ENCODE measurements at regions not wholly inside any gene's neighbourhood (a gene's known extent, or its start where the extent isn't known, plus 50 kb on each side); places are given as distances from the start of the nearest gene placed in this dataset.

- H3K4me1 Mint-ChIP-seq: peaks cover 19% of the 10 kb centered on the region
- H3K27ac Mint-ChIP-seq (ENCODE audit: low read depth): no peak overlapping the region
- H3K4me3 Mint-ChIP-seq: no peak overlapping the region
- DNase-seq (ENCODE audit: low spot score in 2 of 2) (no peak), ATAC-seq (replicated peaks; ENCODE audit: extremely low read depth, poor library complexity, severe bottlenecking) (no peak)
- no peaks in the 10 kb centered on the region for H3K27me3 Mint-ChIP-seq
- no peaks in the 10 kb centered on the region for H3K9me3 Mint-ChIP-seq
- peaks cover 8% of the 10 kb centered on the region for H3K36me3 Mint-ChIP-seq (ENCODE audit: insufficient read depth)
These were observed 61.2 kb upstream of the ANTXRL start for GRCh38 chr10:46225597-46225996.

- H3K27me3 Mint-ChIP-seq: no peaks in the 10 kb centered on the region
- H3K27ac Mint-ChIP-seq (ENCODE audit: low read depth): no peak overlapping the region
- DNase-seq (ENCODE audit: low spot score in 2 of 2) (no peak), ATAC-seq (replicated peaks; ENCODE audit: extremely low read depth, poor library complexity, severe bottlenecking) (no peak)
- no peak overlapping the region for H3K4me3 Mint-ChIP-seq
- H3K4me1 Mint-ChIP-seq: peaks cover 14% of the 10 kb centered on the region
- H3K9me3 Mint-ChIP-seq: no peaks in the 10 kb centered on the region
- H3K36me3 Mint-ChIP-seq (ENCODE audit: insufficient read depth): peaks cover 7% of the 10 kb centered on the region
These were observed 60.6 kb upstream of the ANTXRL start for GRCh38 chr10:46226232-46226631.

DNA sequence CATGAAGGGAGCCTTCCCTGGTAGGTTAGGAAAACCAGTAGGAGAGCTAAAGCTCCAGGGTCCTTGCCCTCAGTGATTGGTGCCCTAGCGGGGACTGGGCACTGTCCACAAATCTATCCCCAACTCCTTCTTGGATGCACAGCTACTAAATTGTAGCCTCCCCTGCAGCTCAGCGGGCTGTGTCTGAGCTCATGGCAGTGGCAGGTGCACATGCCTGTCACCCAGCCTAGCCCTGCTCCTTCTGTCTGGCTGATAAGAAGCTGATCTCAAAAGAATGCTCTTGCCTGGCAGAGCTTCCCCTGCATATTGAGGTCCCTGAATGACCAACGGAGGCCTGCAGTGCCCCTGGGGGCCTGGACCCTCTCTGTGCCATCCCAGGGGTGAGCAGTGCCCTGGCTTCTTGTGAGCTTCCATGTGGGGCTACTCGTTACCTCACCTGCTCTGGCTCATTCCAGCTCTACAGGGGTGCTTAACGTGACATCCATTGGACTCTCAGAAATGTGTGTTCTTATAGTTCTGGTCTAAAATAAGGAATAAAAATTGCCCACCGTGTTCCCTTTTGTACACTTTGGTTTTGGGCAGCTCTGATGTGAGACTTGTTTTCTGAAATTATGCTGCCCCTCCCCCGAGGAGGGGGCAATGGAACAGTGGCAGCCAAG lies 59.8 kb upstream of the ANTXRL start:
- no peaks in the 10 kb centered on the region for H3K27me3 Mint-ChIP-seq
- peak in 1 of 2 donors; percentile 9 for DNase-seq (ENCODE audit: low spot score in 2 of 2)
- H3K4me1 Mint-ChIP-seq: peaks cover 10% of the 10 kb centered on the region
- H3K4me3 Mint-ChIP-seq: no peak overlapping the region
- H3K9me3 Mint-ChIP-seq: no peaks in the 10 kb centered on the region
- ATAC-seq (replicated peaks; ENCODE audit: extremely low read depth, poor library complexity, severe bottlenecking): no peak
- peaks cover 7% of the 10 kb centered on the region for H3K36me3 Mint-ChIP-seq (ENCODE audit: insufficient read depth)
- no peak overlapping the region for H3K27ac Mint-ChIP-seq (ENCODE audit: low read depth)

DNA sequence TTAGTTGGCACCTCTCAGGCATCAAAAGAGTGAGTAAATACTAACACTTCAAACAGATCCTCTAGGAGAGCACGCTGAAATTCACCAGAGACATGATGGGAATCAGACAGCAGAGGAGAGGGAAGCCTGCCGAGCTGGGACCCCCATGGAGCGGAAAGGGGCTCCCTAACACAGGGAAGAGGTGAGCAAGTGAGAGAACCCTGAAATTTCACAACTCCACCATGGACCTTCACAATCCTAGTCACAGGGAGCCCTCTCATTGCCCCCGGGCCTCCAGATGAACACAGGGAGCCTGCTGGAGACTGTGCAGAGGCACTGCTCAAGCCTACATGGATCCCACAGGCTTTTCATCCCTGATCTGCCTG lies 59.2 kb upstream of the ANTXRL start:
- ATAC-seq (replicated peaks; ENCODE audit: extremely low read depth, poor library complexity, severe bottlenecking) (no peak), DNase-seq (ENCODE audit: low spot score in 2 of 2) (peak in 1 of 2 donors; percentile 6)
- Mint-ChIP-seq H3K36me3 (ENCODE audit: insufficient read depth) (peaks cover 10% of the 10 kb centered on the region), H3K27me3 (no peaks in the 10 kb centered on the region), H3K4me1 (peaks cover 10% of the 10 kb centered on the region), H3K4me3 (no peak overlapping the region), H3K9me3 (no peaks in the 10 kb centered on the region), H3K27ac (ENCODE audit: low read depth) (no peak overlapping the region)

GRCh38 chr10:46227936-46228562 lies 58.7 kb upstream of the ANTXRL start:
- ATAC-seq (replicated peaks; ENCODE audit: extremely low read depth, poor library complexity, severe bottlenecking) (no peak), DNase-seq (ENCODE audit: low spot score in 2 of 2) (peak; percentile 9 to 11)
- Mint-ChIP-seq H3K9me3 (no peaks in the 10 kb centered on the region), H3K36me3 (ENCODE audit: insufficient read depth) (peaks cover 8% of the 10 kb centered on the region), H3K4me1 (peaks cover 10% of the 10 kb centered on the region), H3K27ac (ENCODE audit: low read depth) (no peak overlapping the region), H3K4me3 (no peak overlapping the region), H3K27me3 (no peaks in the 10 kb centered on the region)

- H3K9me3 Mint-ChIP-seq: no peaks in the 10 kb centered on the region
- H3K27ac Mint-ChIP-seq (ENCODE audit: low read depth): no peak overlapping the region
- peaks cover 8% of the 10 kb centered on the region for H3K36me3 Mint-ChIP-seq (ENCODE audit: insufficient read depth)
- H3K27me3 Mint-ChIP-seq: no peaks in the 10 kb centered on the region
- H3K4me3 Mint-ChIP-seq: no peak overlapping the region
- peak; percentile 62 for ATAC-seq (replicated peaks; ENCODE audit: extremely low read depth, poor library complexity, severe bottlenecking)
- H3K4me1 Mint-ChIP-seq: peaks cover 15% of the 10 kb centered on the region
- peak; percentile 30 to 41 for DNase-seq (ENCODE audit: low spot score in 2 of 2)
These were observed 58.2 kb upstream of the ANTXRL start for GRCh38 chr10:46228563-46229071.

DNA sequence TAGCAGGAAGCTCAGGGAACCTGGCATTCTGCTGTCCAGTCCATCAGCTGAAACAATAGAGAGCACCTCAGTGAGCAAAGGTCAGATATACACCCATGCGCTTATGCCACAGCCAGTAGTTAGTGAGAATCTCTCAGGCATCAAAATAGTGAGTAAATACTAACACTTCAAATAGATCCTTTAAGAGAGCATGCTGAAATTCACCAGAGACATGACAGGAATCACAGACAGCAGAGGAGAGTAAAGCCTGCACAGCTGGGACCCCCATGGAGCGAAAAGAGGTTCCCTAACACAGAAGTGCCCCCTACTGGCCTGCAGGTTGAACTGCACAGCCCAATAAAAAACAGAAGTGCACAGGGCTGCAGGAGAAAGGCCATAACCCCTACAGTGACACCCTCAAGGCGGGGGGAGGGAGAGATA lies 57.6 kb upstream of the ANTXRL start:
- H3K27ac Mint-ChIP-seq (ENCODE audit: low read depth): no peak overlapping the region
- peaks cover 8% of the 10 kb centered on the region for H3K36me3 Mint-ChIP-seq (ENCODE audit: insufficient read depth)
- no peaks in the 10 kb centered on the region for H3K9me3 Mint-ChIP-seq
- no peak overlapping the region for H3K4me3 Mint-ChIP-seq
- H3K27me3 Mint-ChIP-seq: no peaks in the 10 kb centered on the region
- no peak for ATAC-seq (replicated peaks; ENCODE audit: extremely low read depth, poor library complexity, severe bottlenecking)
- no peak for DNase-seq (ENCODE audit: low spot score in 2 of 2)
- peaks cover 19% of the 10 kb centered on the region for H3K4me1 Mint-ChIP-seq

DNA sequence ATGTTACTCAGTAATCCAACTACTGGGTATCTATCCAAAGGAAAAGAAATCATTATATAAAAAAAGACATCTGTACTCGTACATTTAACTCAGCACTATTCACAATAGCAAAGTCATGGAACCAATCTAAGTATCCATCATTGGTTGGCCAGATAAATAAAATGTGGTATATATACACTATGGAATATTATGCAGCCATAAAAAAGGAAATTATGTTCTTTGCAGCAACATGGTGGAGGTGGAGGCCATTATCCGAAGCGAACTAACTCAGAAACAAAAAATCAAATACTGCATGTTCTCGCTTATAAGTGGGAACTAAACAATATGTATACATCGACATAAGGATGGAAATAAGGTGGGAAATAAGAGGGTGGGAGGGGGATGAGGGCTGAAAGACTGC lies 56.2 kb upstream of the ANTXRL start:
- no peak for ATAC-seq (replicated peaks; ENCODE audit: extremely low read depth, poor library complexity, severe bottlenecking)
- H3K27ac Mint-ChIP-seq (ENCODE audit: low read depth): no peak overlapping the region
- no peak for DNase-seq (ENCODE audit: low spot score in 2 of 2)
- no peaks in the 10 kb centered on the region for H3K27me3 Mint-ChIP-seq
- H3K36me3 Mint-ChIP-seq (ENCODE audit: insufficient read depth): peaks cover 6% of the 10 kb centered on the region
- peaks cover 19% of the 10 kb centered on the region for H3K4me1 Mint-ChIP-seq
- no peak overlapping the region for H3K4me3 Mint-ChIP-seq
- H3K9me3 Mint-ChIP-seq: no peaks in the 10 kb centered on the region

- Mint-ChIP-seq H3K27ac (ENCODE audit: low read depth) (no peak overlapping the region), H3K4me1 (peaks cover 23% of the 10 kb centered on the region), H3K36me3 (ENCODE audit: insufficient read depth) (peaks cover 6% of the 10 kb centered on the region), H3K27me3 (no peaks in the 10 kb centered on the region), H3K9me3 (no peaks in the 10 kb centered on the region), H3K4me3 (no peak overlapping the region)
- ATAC-seq (replicated peaks; ENCODE audit: extremely low read depth, poor library complexity, severe bottlenecking) (no peak), DNase-seq (ENCODE audit: low spot score in 2 of 2) (no peak)
These were observed 55.7 kb upstream of the ANTXRL start for GRCh38 chr10:46231087-46231486.

DNA sequence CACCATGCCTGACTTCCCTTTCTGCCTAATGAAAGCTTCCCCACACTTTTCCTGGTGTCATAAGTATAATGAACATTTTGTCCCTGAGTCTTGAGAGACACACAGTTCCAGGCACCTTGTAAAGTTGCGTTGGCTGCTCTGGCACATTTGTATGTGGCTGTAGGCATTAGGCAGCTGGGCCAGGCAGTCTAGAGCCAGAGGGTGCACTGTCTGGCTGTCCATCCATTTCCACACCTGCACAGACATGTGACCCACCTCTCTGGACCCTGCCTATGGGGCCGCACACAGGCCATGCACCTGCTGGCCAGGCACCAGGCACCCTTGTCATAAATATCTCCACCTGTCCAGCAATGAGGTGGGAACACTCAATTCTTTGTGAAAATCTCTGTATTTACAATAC lies 54.7 kb upstream of the ANTXRL start:
- ATAC-seq (replicated peaks; ENCODE audit: extremely low read depth, poor library complexity, severe bottlenecking) (no peak), DNase-seq (ENCODE audit: low spot score in 2 of 2) (no peak)
- Mint-ChIP-seq H3K27ac (ENCODE audit: low read depth) (no peak overlapping the region), H3K27me3 (no peaks in the 10 kb centered on the region), H3K4me1 (peaks cover 33% of the 10 kb centered on the region), H3K36me3 (ENCODE audit: insufficient read depth) (peaks cover 7% of the 10 kb centered on the region), H3K9me3 (no peaks in the 10 kb centered on the region), H3K4me3 (no peak overlapping the region)

- no peak for ATAC-seq (replicated peaks; ENCODE audit: extremely low read depth, poor library complexity, severe bottlenecking)
- DNase-seq (ENCODE audit: low spot score in 2 of 2): no peak
These were observed 54.1 kb upstream of the ANTXRL start for GRCh38 chr10:46232666-46233065.

GRCh38 chr10:46233181-46233580 lies 53.6 kb upstream of the ANTXRL start:
- Mint-ChIP-seq H3K27ac (ENCODE audit: low read depth) (peak overlapping the region; percentile 22), H3K27me3 (no peaks in the 10 kb centered on the region), H3K36me3 (ENCODE audit: insufficient read depth) (peaks cover 5% of the 10 kb centered on the region), H3K4me1 (peaks cover 40% of the 10 kb centered on the region), H3K4me3 (no peak overlapping the region), H3K9me3 (no peaks in the 10 kb centered on the region)
- ATAC-seq (replicated peaks; ENCODE audit: extremely low read depth, poor library complexity, severe bottlenecking) (no peak), DNase-seq (ENCODE audit: low spot score in 2 of 2) (no peak)

More at GRCh38 chr10:46232666-46233065, 54.1 kb upstream of the ANTXRL start:
- Mint-ChIP-seq H3K4me1 (peaks cover 39% of the 10 kb centered on the region), H3K9me3 (no peaks in the 10 kb centered on the region), H3K27me3 (no peaks in the 10 kb centered on the region), H3K36me3 (ENCODE audit: insufficient read depth) (peaks cover 4% of the 10 kb centered on the region), H3K27ac (ENCODE audit: low read depth) (no peak overlapping the region), H3K4me3 (no peak overlapping the region)

DNA sequence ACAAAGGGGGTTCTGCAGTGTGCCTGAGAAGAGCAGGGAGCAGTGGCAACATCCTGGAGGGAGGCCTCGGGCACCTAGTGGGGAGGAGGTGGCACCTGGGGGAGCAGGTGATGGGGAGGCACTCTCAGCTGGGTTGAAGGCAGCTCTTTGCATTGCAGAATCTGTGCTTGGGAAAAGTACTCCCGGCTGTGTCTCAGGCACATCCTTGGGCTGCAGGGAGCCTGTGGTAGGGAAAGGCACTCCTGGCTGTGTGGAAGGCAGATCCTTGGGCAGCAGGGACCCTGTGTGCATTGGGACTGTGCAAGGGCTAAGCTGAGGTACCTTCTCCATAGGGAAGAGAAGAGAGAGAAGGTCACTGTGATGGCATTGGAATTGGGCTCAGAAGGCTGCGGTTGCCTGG lies 52.8 kb upstream of the ANTXRL start:
- DNase-seq (ENCODE audit: low spot score in 2 of 2): peak in 1 of 2 donors; percentile 6
- peaks cover 8% of the 10 kb centered on the region for H3K36me3 Mint-ChIP-seq (ENCODE audit: insufficient read depth)
- H3K27me3 Mint-ChIP-seq: no peaks in the 10 kb centered on the region
- peak overlapping the region; percentile 22 for H3K27ac Mint-ChIP-seq (ENCODE audit: low read depth)
- no peak for ATAC-seq (replicated peaks; ENCODE audit: extremely low read depth, poor library complexity, severe bottlenecking)
- no peaks in the 10 kb centered on the region for H3K9me3 Mint-ChIP-seq
- peaks cover 38% of the 10 kb centered on the region for H3K4me1 Mint-ChIP-seq
- H3K4me3 Mint-ChIP-seq: no peak overlapping the region
